ENCODE measurements at regions not wholly inside any gene's neighbourhood (a gene's known extent, or its start where the extent isn't known, plus 50 kb on each side); places are given as distances from the start of the nearest gene placed in this dataset.

GRCh38 chr9:13707612-13708576 is 428.4 kb upstream of the MPDZ start:
- TF ChIP-seq CTCF (IDR thresholded peaks at IDR 0.05) (no peak), JUN (IDR thresholded peaks at IDR 0.05) (no peak), POLR2A (IDR thresholded peaks at IDR 0.05; ENCODE audit: low read length) (no peak), EP300 (IDR thresholded peaks at IDR 0.05) (no peak), MYC (IDR thresholded peaks at IDR 0.05; ENCODE audit: borderline replicate concordance, low read length) (no peak)

Measured in A549 (cell line).